ENCODE measurements at regions not wholly inside any gene's neighbourhood (a gene's known extent, or its start where the extent isn't known, plus 50 kb on each side); places are given as distances from the start of the nearest gene placed in this dataset.

GRCh38 chr1:60745484-60745883 is 336.9 kb upstream of the NFIA start:
- no peak for TF ChIP-seq CTCF (IDR thresholded peaks at IDR 0.05; ENCODE audit: control insufficient read depth, extremely low read depth, insufficient read depth)
- no peak for DNase-seq (ENCODE audit: low read depth)

GRCh38 chr1:60742339-60742738 is 340.0 kb upstream of the NFIA start:
- TF ChIP-seq CTCF (IDR thresholded peaks at IDR 0.05; ENCODE audit: control insufficient read depth, extremely low read depth, insufficient read depth), result no peak
- H3K4me3 ChIP-seq (ENCODE audit: low read depth, low read length), result no peak overlapping the region
- no peak for DNase-seq (ENCODE audit: low read depth)

More at GRCh38 chr1:60745484-60745883, 336.9 kb upstream of the NFIA start:
- no peak overlapping the region for H3K4me3 ChIP-seq (ENCODE audit: low read depth, low read length)

- TF ChIP-seq CTCF (IDR thresholded peaks at IDR 0.05; ENCODE audit: control insufficient read depth, extremely low read depth, insufficient read depth), result no peak
These were observed 342.2 kb upstream of the NFIA start for GRCh38 chr1:60740154-60740553.

GRCh38 chr1:60739729-60740128 is 342.6 kb upstream of the NFIA start:
- DNase-seq (ENCODE audit: low read depth), result no peak
- TF ChIP-seq CTCF (IDR thresholded peaks at IDR 0.05; ENCODE audit: control insufficient read depth, extremely low read depth, insufficient read depth), result no peak
- H3K4me3 ChIP-seq (ENCODE audit: low read depth, low read length), result no peak overlapping the region

More at GRCh38 chr1:60740154-60740553, 342.2 kb upstream of the NFIA start:
- H3K4me3 ChIP-seq (ENCODE audit: low read depth, low read length), result no peak overlapping the region
- no peak for DNase-seq (ENCODE audit: low read depth)

- no peak for DNase-seq (ENCODE audit: low read depth)
- no peak for TF ChIP-seq CTCF (IDR thresholded peaks at IDR 0.05; ENCODE audit: control insufficient read depth, extremely low read depth, insufficient read depth)
- H3K4me3 ChIP-seq (ENCODE audit: low read depth, low read length), result no peak overlapping the region
These were observed 349.4 kb upstream of the NFIA start for GRCh38 chr1:60732977-60733401.

GRCh38 chr1:60731321-60731720 is 351.0 kb upstream of the NFIA start:
- H3K4me3 ChIP-seq (ENCODE audit: low read depth, low read length), result no peak overlapping the region
- no peak for DNase-seq (ENCODE audit: low read depth)
- TF ChIP-seq CTCF (IDR thresholded peaks at IDR 0.05; ENCODE audit: control insufficient read depth, extremely low read depth, insufficient read depth), result no peak

GRCh38 chr1:60727552-60727951 is 354.8 kb upstream of the NFIA start:
- no peak overlapping the region for H3K4me3 ChIP-seq (ENCODE audit: low read depth, low read length)
- DNase-seq (ENCODE audit: low read depth), result no peak
- no peak for TF ChIP-seq CTCF (IDR thresholded peaks at IDR 0.05; ENCODE audit: control insufficient read depth, extremely low read depth, insufficient read depth)
